Glutamatergic neuron (in vitro differentiated cells): ENCODE measurements at regions not wholly inside any gene's neighbourhood (a gene's known extent, or its start where the extent isn't known, plus 50 kb on each side); places are given as distances from the start of the nearest gene placed in this dataset.

ENCODE experiments used
- DNase-seq: peaks from one replicate; pipeline ENCODE4 v3.0.0; 2022
- H3K27ac Mint-ChIP-seq: one replicate; pipeline ENCODE4 v1.8.0; 2020; ENCODE audit warnings: mild to moderate bottlenecking, mixed read lengths, inconsistent platforms; ENCODE audit not compliant: unreplicated experiment
- H3K27me3 Mint-ChIP-seq: one replicate; pipeline ENCODE4 v1.8.0; 2020; ENCODE audit warnings: mild to moderate bottlenecking, moderate library complexity, mixed read lengths, inconsistent platforms; ENCODE audit not compliant: unreplicated experiment
- H3K36me3 Mint-ChIP-seq: one replicate; pipeline ENCODE4 v1.8.0; 2020; ENCODE audit warnings: mild to moderate bottlenecking, mixed read lengths, inconsistent platforms; ENCODE audit not compliant: unreplicated experiment
- H3K4me1 Mint-ChIP-seq: one replicate; pipeline ENCODE4 v1.8.0; 2020; ENCODE audit warnings: mild to moderate bottlenecking, low read depth, mixed read lengths, inconsistent platforms; ENCODE audit not compliant: unreplicated experiment
- H3K4me3 Mint-ChIP-seq: one replicate; pipeline ENCODE4 v1.8.0; 2020; ENCODE audit warnings: mild to moderate bottlenecking, mixed read lengths, inconsistent platforms; ENCODE audit not compliant: unreplicated experiment
- H3K9me3 Mint-ChIP-seq: one replicate; pipeline ENCODE4 v1.8.0; 2020; ENCODE audit warnings: mild to moderate bottlenecking, moderate library complexity, mixed read lengths, inconsistent platforms; ENCODE audit not compliant: unreplicated experiment
- CTCF ChIP-seq: fragments of 200-600 bp; sonication (generic); IDR thresholded peaks from one replicate; pipeline ENCODE4 v1.5.0; 2021; ENCODE audit not compliant: partially characterized antibody, unreplicated experiment

- no peaks in the 10 kb centered on the region for H3K4me1 Mint-ChIP-seq
- H3K9me3 Mint-ChIP-seq = peaks cover 5% of the 10 kb centered on the region
- DNase-seq = no peak
- H3K4me3 Mint-ChIP-seq = no peak overlapping the region
- peaks cover 9% of the 10 kb centered on the region for H3K27me3 Mint-ChIP-seq
- H3K27ac Mint-ChIP-seq = no peak overlapping the region
- H3K36me3 Mint-ChIP-seq = no peaks in the 10 kb centered on the region
- TF ChIP-seq CTCF = no peak
Observed at GRCh38 chr18:78782951-78783563, 196.6 kb upstream of the SALL3 start.

DNA sequence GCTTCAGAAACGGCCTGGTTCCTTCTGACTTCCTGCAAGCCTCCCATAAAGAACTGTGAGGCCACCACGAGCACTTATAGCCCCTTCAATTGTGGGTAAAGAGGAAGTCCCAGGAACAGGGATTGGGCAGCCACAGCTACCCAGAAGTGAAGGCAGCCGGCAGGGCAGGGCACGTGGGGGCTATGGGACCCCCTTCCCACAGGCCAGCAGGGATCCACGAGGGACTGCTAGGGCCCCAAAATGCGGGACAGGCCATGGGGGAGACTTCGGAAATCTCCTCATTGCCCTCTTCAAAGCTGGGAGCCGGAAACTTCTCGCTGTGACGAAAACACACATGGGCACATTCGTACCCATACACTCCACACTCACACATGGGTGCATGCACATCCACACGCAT, 196.1 kb upstream of the SALL3 start:
- no peaks in the 10 kb centered on the region for H3K36me3 Mint-ChIP-seq
- H3K9me3 Mint-ChIP-seq = peaks cover 5% of the 10 kb centered on the region
- H3K27ac Mint-ChIP-seq = no peak overlapping the region
- H3K27me3 Mint-ChIP-seq = peaks cover 10% of the 10 kb centered on the region
- no peaks in the 10 kb centered on the region for H3K4me1 Mint-ChIP-seq
- H3K4me3 Mint-ChIP-seq = no peak overlapping the region
- DNase-seq = no peak
- no peak for TF ChIP-seq CTCF

DNA sequence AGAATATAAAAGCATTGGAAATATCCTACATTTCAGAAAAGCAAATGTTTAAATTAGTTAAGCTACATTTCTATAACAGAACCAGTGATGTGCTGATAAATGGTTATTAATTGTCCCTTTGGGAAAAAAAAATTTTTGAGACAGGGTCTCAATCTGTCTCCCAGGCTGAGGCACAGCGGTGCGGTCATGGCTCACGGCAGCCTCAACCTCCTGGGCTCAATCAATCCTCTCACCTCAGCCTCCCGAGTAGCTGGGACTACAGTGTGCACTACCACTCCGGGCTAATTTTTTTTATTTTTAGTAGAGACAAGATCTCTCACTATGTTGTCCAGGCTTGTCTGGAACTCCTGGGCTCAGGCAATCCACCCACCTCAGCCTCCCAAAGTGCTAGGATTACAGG, 194.8 kb upstream of the SALL3 start:
- no peak for DNase-seq
- Mint-ChIP-seq H3K27me3 (peaks cover 12% of the 10 kb centered on the region), H3K4me1 (no peaks in the 10 kb centered on the region), H3K4me3 (no peak overlapping the region), H3K9me3 (peaks cover 5% of the 10 kb centered on the region), H3K36me3 (no peaks in the 10 kb centered on the region), H3K27ac (no peak overlapping the region)
- no peak for TF ChIP-seq CTCF

DNA sequence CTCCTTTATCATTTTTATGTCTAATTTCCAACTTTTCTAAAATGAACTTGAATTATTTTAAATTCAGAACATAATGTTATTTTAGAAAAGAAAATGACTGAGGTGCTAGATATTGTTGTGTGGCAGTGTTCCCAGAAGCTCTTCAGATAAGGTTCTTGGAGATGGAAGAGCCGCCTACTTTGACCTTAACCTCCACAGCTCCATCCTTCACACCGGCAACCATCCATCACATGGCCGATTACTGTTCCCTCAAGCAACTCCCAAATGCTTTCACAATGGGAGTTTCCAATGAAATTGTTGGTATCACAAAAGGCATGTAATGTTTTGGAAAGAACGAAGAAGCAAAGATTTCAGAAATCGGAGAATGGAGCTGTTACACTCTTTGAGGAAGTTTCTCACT, 193.9 kb upstream of the SALL3 start:
- Mint-ChIP-seq H3K27me3 (peaks cover 11% of the 10 kb centered on the region), H3K27ac (no peak overlapping the region), H3K4me1 (no peaks in the 10 kb centered on the region), H3K9me3 (peaks cover 4% of the 10 kb centered on the region), H3K4me3 (no peak overlapping the region), H3K36me3 (no peaks in the 10 kb centered on the region)
- no peak for TF ChIP-seq CTCF
- no peak for DNase-seq

DNA sequence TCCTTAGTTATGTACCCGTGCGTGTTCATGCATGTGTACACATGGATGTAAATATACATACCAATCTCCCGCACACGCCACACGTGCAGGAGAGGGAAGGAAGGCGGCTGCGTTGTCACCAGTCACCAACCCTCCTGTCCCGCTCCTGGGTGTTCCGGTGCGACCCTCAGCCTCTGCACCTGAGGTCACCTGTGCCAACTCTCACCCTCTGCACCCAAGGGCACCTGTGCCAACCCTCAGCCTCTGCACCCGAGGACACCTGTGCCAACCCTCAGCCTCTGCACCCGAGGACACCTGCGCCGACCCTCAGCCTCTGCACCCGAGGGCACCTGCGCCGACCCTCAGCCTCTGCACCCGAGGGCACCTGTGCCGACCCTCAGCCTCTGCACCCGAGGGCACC, 192.8 kb upstream of the SALL3 start:
- Mint-ChIP-seq H3K9me3 (peaks cover 2% of the 10 kb centered on the region), H3K4me3 (no peak overlapping the region), H3K27ac (no peak overlapping the region), H3K4me1 (no peaks in the 10 kb centered on the region), H3K36me3 (no peaks in the 10 kb centered on the region), H3K27me3 (peaks cover 10% of the 10 kb centered on the region)
- TF ChIP-seq CTCF = no peak
- no peak for DNase-seq
